MM.1S (cell line): ENCODE measurements at regions not wholly inside any gene's neighbourhood (a gene's known extent, or its start where the extent isn't known, plus 50 kb on each side); places are given as distances from the start of the nearest gene placed in this dataset.

Experiments
- CTCF ChIP-seq: fragments of 300-600 bp; sonication (generic); IDR thresholded peaks from 2 replicates; pipeline ENCODE4 v1.5.1; 2016; ENCODE audit warnings: antibody characterized with exemption, low read length, mixed read lengths
- EZH2 ChIP-seq: fragments of 300-600 bp; sonication (generic); optimal IDR thresholded peaks from 2 replicates; pipeline ENCODE3; 2017; ENCODE audit warnings: low read depth, mild to moderate bottlenecking, antibody characterized with exemption, low read length, mixed read lengths
- EZH2phosphoT487 ChIP-seq: fragments of 300-600 bp; sonication (generic); IDR thresholded peaks from 2 replicates; pipeline ENCODE4 v1.6.1; 2018; ENCODE audit warnings: antibody characterized with exemption, low read length

GRCh38 chr15:26049900-26050657, 187.0 kb upstream of the ATP10A start:
- TF ChIP-seq CTCF, result no peak
- no peak for TF ChIP-seq EZH2
- TF ChIP-seq EZH2phosphoT487, result no peak
